Ascending aorta (tissue), 2 donors: ENCODE measurements at regions not wholly inside any gene's neighbourhood (a gene's known extent, or its start where the extent isn't known, plus 50 kb on each side); places are given as distances from the start of the nearest gene placed in this dataset.

Experiments used
- DNase-seq, 2 donors: peaks; one replicate each; pipeline ENCODE4 v3.0.0-alpha.2; 2019; ENCODE audit warnings: low spot score in 2 of 2
- H3K27ac ChIP-seq, 2 donors: fragments of 200-600 bp; sonication (generic); one replicate each; pipeline ENCODE4 v1.5.1; 2016 to 2017; ENCODE audit warnings: mild to moderate bottlenecking in 1 of 2
- H3K27me3 ChIP-seq: fragments of 200-600 bp; sonication (generic); one replicate; pipeline ENCODE4 v1.5.1; 2017
- H3K36me3 ChIP-seq, 2 donors: fragments of 200-600 bp; sonication (generic); one replicate each; pipeline ENCODE4 v1.5.1; 2016
- H3K4me1 ChIP-seq, 2 donors: fragments of 200-600 bp; sonication (generic); one replicate each; pipeline ENCODE4 v1.5.1; 2016 to 2017; ENCODE audit warnings: mild to moderate bottlenecking in 1 of 2
- H3K4me3 ChIP-seq, 2 donors: fragments of 200-600 bp; sonication (generic); one replicate each; pipeline ENCODE4 v1.5.1; 2016 to 2017; ENCODE audit warnings: mild to moderate bottlenecking in 1 of 2
- H3K9me3 ChIP-seq, 2 donors: fragments of 200-600 bp; sonication (generic); one replicate each; pipeline ENCODE4 v1.5.1; 2016
- intact Hi-C: fragments of 100-400 bp; cut with DNase I; formaldehyde crosslinking; loops from one replicate; pipeline ENCODE4 v1.15.1; 2023
- TF ChIP-seq, protein P1 (sequence below), 3 experiments: fragments of 200-600 bp in 2 of 3; fragments of 450-650 bp in 1 of 3; sonication (generic) in 2 of 3; IDR thresholded peaks; one replicate each; pipeline ENCODE4 v1.5.1; 2016 to 2019; ENCODE audit warnings: antibody characterized with exemption in 3 of 3, mild to moderate bottlenecking in 1 of 3, moderate library complexity in 1 of 3

DNA sequence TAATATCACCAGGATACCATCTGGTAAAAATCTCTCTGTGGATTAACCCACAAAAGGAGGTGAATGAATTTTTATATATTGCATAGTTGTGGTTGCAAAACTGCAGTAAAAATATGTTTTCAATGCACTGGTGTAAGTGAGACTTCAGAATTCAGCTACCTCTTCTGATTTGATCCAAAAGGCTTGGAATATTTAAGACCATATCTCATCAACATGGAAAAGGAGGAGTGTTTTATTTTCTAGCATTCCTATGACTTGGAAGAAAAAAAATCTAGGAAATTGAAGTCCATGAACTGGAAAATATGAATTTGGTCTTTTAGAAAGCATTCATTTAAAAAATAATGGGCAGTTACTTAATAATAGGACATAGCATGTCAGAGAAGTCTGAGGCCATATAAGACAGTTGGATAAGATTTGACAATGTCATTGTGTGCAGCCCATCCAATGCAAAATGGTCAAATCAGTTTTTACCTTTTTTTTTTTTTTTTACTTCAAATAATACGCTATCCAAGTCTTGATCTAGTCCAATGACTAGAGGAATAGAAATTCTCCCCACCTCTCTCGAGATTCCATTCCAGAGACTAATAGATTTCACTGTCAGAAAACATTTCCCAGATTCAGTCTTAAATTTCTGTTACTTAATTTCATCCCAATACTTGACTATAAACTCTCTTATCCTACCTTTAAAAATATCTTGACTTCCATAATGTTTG is 364.9 kb upstream of the PMFBP1 start:
- no peak overlapping the region for H3K4me3 ChIP-seq
- H3K27ac ChIP-seq = no peak overlapping the region
- no peaks in the 10 kb centered on the region for H3K27me3 ChIP-seq
- DNase-seq = no peak
- TF ChIP-seq, protein P1, sequence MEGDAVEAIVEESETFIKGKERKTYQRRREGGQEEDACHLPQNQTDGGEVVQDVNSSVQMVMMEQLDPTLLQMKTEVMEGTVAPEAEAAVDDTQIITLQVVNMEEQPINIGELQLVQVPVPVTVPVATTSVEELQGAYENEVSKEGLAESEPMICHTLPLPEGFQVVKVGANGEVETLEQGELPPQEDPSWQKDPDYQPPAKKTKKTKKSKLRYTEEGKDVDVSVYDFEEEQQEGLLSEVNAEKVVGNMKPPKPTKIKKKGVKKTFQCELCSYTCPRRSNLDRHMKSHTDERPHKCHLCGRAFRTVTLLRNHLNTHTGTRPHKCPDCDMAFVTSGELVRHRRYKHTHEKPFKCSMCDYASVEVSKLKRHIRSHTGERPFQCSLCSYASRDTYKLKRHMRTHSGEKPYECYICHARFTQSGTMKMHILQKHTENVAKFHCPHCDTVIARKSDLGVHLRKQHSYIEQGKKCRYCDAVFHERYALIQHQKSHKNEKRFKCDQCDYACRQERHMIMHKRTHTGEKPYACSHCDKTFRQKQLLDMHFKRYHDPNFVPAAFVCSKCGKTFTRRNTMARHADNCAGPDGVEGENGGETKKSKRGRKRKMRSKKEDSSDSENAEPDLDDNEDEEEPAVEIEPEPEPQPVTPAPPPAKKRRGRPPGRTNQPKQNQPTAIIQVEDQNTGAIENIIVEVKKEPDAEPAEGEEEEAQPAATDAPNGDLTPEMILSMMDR (IDR thresholded peaks at IDR 0.05) = no peak
- intact Hi-C loops = no loop called here
- H3K36me3 ChIP-seq = no peaks in the 10 kb centered on the region
- H3K9me3 ChIP-seq = no peaks in the 10 kb centered on the region
- no peaks in the 10 kb centered on the region for H3K4me1 ChIP-seq

GRCh38 chr16:72532906-72533410 is 361.0 kb upstream of the PMFBP1 start:
- TF ChIP-seq, protein P1 (IDR thresholded peaks at IDR 0.05) = no peak
- DNase-seq = no peak
- no peak overlapping the region for H3K27ac ChIP-seq
- H3K4me3 ChIP-seq = no peak overlapping the region
- H3K36me3 ChIP-seq = no peaks in the 10 kb centered on the region
- no peaks in the 10 kb centered on the region for H3K4me1 ChIP-seq
- H3K9me3 ChIP-seq = no peaks in the 10 kb centered on the region
- no peaks in the 10 kb centered on the region for H3K27me3 ChIP-seq
- intact Hi-C loops = no loop called here

- Histone ChIP-seq H3K9me3 (no peaks in the 10 kb centered on the region), H3K4me3 (no peak overlapping the region), H3K27me3 (no peaks in the 10 kb centered on the region), H3K36me3 (no peaks in the 10 kb centered on the region), H3K27ac (no peak overlapping the region), H3K4me1 (no peaks in the 10 kb centered on the region)
- DNase-seq = no peak
- intact Hi-C loops = no loop called here
- TF ChIP-seq, protein P1 (IDR thresholded peaks at IDR 0.05) = no peak
These were observed 358.5 kb upstream of the PMFBP1 start for GRCh38 chr16:72530434-72530833.

DNA sequence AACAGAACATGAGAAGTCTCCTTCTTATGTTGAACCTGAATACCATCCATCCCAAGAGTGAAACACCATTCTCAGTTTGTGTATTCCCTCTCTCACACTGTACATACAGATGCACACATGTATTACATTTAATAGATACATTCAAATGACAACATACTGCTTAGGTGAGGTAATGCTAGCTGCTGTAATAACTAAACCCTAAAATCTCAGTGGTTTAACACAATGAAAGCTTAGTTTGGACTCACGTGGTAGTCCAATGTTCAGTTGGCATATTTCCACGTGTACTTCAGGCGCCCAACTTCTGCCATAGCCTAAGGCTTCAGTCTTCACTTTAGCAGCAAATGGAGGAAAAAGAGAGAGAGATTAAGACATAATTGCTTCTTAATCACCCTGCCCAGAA is 351.1 kb upstream of the PMFBP1 start:
- H3K27me3 ChIP-seq = no peaks in the 10 kb centered on the region
- peaks cover 0 to 8% of the 10 kb centered on the region in 2 donors for H3K9me3 ChIP-seq
- no peaks in the 10 kb centered on the region for H3K4me1 ChIP-seq
- no peak overlapping the region for H3K4me3 ChIP-seq
- TF ChIP-seq, protein P1 (IDR thresholded peaks at IDR 0.05) = no peak
- no peak overlapping the region for H3K27ac ChIP-seq
- no peak for DNase-seq
- intact Hi-C loops = no loop called here
- no peaks in the 10 kb centered on the region for H3K36me3 ChIP-seq

GRCh38 chr16:72517154-72517553 is 345.2 kb upstream of the PMFBP1 start:
- Histone ChIP-seq H3K4me1 (no peaks in the 10 kb centered on the region), H3K27me3 (no peaks in the 10 kb centered on the region), H3K36me3 (no peaks in the 10 kb centered on the region), H3K27ac (no peak overlapping the region), H3K9me3 (peaks cover 0 to 5% of the 10 kb centered on the region in 2 donors), H3K4me3 (no peak overlapping the region)
- intact Hi-C loops = no loop called here
- TF ChIP-seq, protein P1 (IDR thresholded peaks at IDR 0.05) = no peak
- DNase-seq = no peak
